ENCODE measurements at regions not wholly inside any gene's neighbourhood (a gene's known extent, or its start where the extent isn't known, plus 50 kb on each side); places are given as distances from the start of the nearest gene placed in this dataset.

- Histone ChIP-seq H3K9me3 (ENCODE audit: low read depth, low read length) (no peaks in the 10 kb centered on the region), H3K36me3 (ENCODE audit: insufficient read depth, low read length) (no peaks in the 10 kb centered on the region), H3K27ac (no peak overlapping the region), H3K9ac (ENCODE audit: insufficient read length) (no peak overlapping the region), H3K4me3 (no peak overlapping the region)
- TF ChIP-seq EZH2 (IDR thresholded peaks at IDR 0.05) (no peak), FOXP2 (optimal IDR thresholded peaks at IDR 0.05; ENCODE audit: control extremely low read depth, extremely low read length, insufficient read depth) (no peak), POLR2AphosphoS5 (IDR thresholded peaks at IDR 0.05; ENCODE audit: borderline replicate concordance, low read depth, low read length) (no peak)
- DNase-seq (ENCODE audit: low read depth, low spot score), result no peak
Observed at GRCh38 chr4:163077680-163078079, 89.0 kb downstream of the NAF1 start.

GRCh38 chr4:163072222-163072621 is 94.5 kb downstream of the NAF1 start:
- Histone ChIP-seq H3K9me3 (ENCODE audit: low read depth, low read length) (no peaks in the 10 kb centered on the region), H3K4me3 (no peak overlapping the region), H3K36me3 (ENCODE audit: insufficient read depth, low read length) (no peaks in the 10 kb centered on the region), H3K9ac (ENCODE audit: insufficient read length) (no peak overlapping the region), H3K27ac (no peak overlapping the region)
- DNase-seq (ENCODE audit: low read depth, low spot score), result no peak
- TF ChIP-seq FOXP2 (optimal IDR thresholded peaks at IDR 0.05; ENCODE audit: control extremely low read depth, extremely low read length, insufficient read depth), result no peak
- no peak for TF ChIP-seq EZH2 (IDR thresholded peaks at IDR 0.05)
- TF ChIP-seq POLR2AphosphoS5 (IDR thresholded peaks at IDR 0.05; ENCODE audit: borderline replicate concordance, low read depth, low read length), result no peak

DNA sequence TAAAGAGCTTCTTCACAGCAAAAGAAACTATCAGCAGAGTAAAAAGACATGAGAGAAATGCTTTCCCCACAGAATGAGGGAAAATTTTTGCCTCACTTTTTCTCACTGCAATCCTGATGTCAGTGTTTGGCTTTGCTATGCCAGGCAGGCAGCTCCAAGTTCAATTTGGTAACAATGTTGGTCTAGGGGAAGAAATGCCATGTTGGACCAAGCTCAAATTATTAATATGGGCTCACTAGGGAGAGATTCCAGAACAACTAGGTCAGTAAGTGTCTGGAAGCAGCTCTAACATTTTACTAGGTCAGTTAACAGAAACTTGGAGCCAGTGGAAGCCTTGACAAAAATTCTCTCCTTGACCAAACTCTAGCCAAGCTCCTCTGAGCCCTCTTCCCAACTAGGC is 95.4 kb downstream of the NAF1 start:
- H3K36me3 ChIP-seq (ENCODE audit: insufficient read depth, low read length), result no peaks in the 10 kb centered on the region
- TF ChIP-seq POLR2AphosphoS5 (IDR thresholded peaks at IDR 0.05; ENCODE audit: borderline replicate concordance, low read depth, low read length), result no peak
- TF ChIP-seq EZH2 (IDR thresholded peaks at IDR 0.05), result no peak
- no peak for TF ChIP-seq FOXP2 (optimal IDR thresholded peaks at IDR 0.05; ENCODE audit: control extremely low read depth, extremely low read length, insufficient read depth)
- DNase-seq (ENCODE audit: low read depth, low spot score), result no peak

DNA sequence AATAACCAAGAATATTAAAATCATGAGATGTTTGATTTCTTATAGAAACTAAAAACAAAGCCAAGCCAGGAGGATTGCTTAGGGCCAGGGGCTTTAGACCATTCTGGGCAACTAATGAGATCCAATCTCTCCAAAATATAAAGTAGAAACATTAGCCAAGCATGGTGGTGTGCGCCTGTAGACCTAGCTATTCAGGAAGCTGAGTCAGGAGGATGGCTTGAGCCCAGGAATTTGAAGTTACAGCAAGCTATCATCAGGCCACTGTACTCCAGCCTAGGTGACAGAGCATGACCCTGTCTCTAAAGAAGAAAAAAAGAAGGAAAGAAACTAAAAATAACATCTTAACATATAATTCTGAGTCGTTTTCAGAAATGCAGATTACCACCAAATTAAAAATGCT is 96.7 kb downstream of the NAF1 start:
- DNase-seq (ENCODE audit: low read depth, low spot score), result no peak
- no peaks in the 10 kb centered on the region for H3K36me3 ChIP-seq (ENCODE audit: insufficient read depth, low read length)
- H3K4me3 ChIP-seq, result no peak overlapping the region
- H3K9me3 ChIP-seq (ENCODE audit: low read depth, low read length), result no peaks in the 10 kb centered on the region
- H3K27ac ChIP-seq, result no peak overlapping the region
- no peak overlapping the region for H3K9ac ChIP-seq (ENCODE audit: insufficient read length)
- TF ChIP-seq POLR2AphosphoS5 (IDR thresholded peaks at IDR 0.05; ENCODE audit: borderline replicate concordance, low read depth, low read length) (no peak), EZH2 (IDR thresholded peaks at IDR 0.05) (no peak), FOXP2 (optimal IDR thresholded peaks at IDR 0.05; ENCODE audit: control extremely low read depth, extremely low read length, insufficient read depth) (no peak)

More for the DNA sequence above, 95.4 kb downstream of the NAF1 start:
- no peaks in the 10 kb centered on the region for H3K9me3 ChIP-seq (ENCODE audit: low read depth, low read length)
- H3K27ac ChIP-seq, result no peak overlapping the region
- no peak overlapping the region for H3K4me3 ChIP-seq
- H3K9ac ChIP-seq (ENCODE audit: insufficient read length), result no peak overlapping the region

DNA sequence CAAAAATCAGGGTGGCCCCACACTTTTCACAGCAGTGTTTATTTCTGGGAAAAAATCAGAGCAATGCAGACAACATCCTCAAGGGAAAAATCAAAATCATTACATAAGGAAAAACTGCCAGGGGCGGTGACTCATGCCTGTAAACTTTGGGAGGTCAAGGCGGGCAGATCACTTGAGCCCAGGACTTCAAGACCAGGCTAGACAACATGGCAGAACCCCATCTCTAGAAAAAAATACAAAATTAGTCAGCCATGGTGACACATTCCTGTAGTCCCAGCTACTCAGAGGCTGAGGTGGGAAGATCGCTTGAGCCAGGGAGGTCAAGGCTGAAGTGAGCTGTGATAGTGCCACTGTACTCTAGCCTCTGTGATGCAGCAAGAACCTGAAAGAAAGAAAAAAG is 102.8 kb downstream of the NAF1 start:
- TF ChIP-seq POLR2AphosphoS5 (IDR thresholded peaks at IDR 0.05; ENCODE audit: borderline replicate concordance, low read depth, low read length) (no peak), FOXP2 (optimal IDR thresholded peaks at IDR 0.05; ENCODE audit: control extremely low read depth, extremely low read length, insufficient read depth) (no peak), EZH2 (IDR thresholded peaks at IDR 0.05) (no peak)
- Histone ChIP-seq H3K4me3 (peak overlapping the region; percentile 26; the same call in 1 of the 2 replicates), H3K9ac (ENCODE audit: insufficient read length) (no peak overlapping the region), H3K9me3 (ENCODE audit: low read depth, low read length) (no peaks in the 10 kb centered on the region), H3K36me3 (ENCODE audit: insufficient read depth, low read length) (no peaks in the 10 kb centered on the region), H3K27ac (peak overlapping the region; percentile 77)
- DNase-seq (ENCODE audit: low read depth, low spot score), result no peak

GRCh38 chr4:163048447-163048846 is 118.2 kb downstream of the NAF1 start:
- Histone ChIP-seq H3K36me3 (ENCODE audit: insufficient read depth, low read length) (no peaks in the 10 kb centered on the region), H3K4me3 (no peak overlapping the region), H3K27ac (no peak overlapping the region), H3K9me3 (ENCODE audit: low read depth, low read length) (no peaks in the 10 kb centered on the region), H3K9ac (ENCODE audit: insufficient read length) (no peak overlapping the region)
- DNase-seq (ENCODE audit: low read depth, low spot score), result no peak
- TF ChIP-seq POLR2AphosphoS5 (IDR thresholded peaks at IDR 0.05; ENCODE audit: borderline replicate concordance, low read depth, low read length) (no peak), EZH2 (IDR thresholded peaks at IDR 0.05) (no peak), FOXP2 (optimal IDR thresholded peaks at IDR 0.05; ENCODE audit: control extremely low read depth, extremely low read length, insufficient read depth) (no peak)

GRCh38 chr4:163042306-163042705 is 124.4 kb downstream of the NAF1 start:
- H3K4me3 ChIP-seq, result no peak overlapping the region
- H3K9ac ChIP-seq (ENCODE audit: insufficient read length), result no peak overlapping the region
- H3K36me3 ChIP-seq (ENCODE audit: insufficient read depth, low read length), result no peaks in the 10 kb centered on the region
- DNase-seq (ENCODE audit: low read depth, low spot score), result no peak
- H3K27ac ChIP-seq, result no peak overlapping the region
- no peak for TF ChIP-seq EZH2 (IDR thresholded peaks at IDR 0.05)
- TF ChIP-seq FOXP2 (optimal IDR thresholded peaks at IDR 0.05; ENCODE audit: control extremely low read depth, extremely low read length, insufficient read depth), result no peak
- no peak for TF ChIP-seq POLR2AphosphoS5 (IDR thresholded peaks at IDR 0.05; ENCODE audit: borderline replicate concordance, low read depth, low read length)
- H3K9me3 ChIP-seq (ENCODE audit: low read depth, low read length), result peaks cover 3% of the 10 kb centered on the region; the same call in 1 of the 2 replicates

- no peak for DNase-seq (ENCODE audit: low read depth, low spot score)
- no peak overlapping the region for H3K4me3 ChIP-seq
- no peaks in the 10 kb centered on the region for H3K9me3 ChIP-seq (ENCODE audit: low read depth, low read length)
- no peak overlapping the region for H3K9ac ChIP-seq (ENCODE audit: insufficient read length)
- H3K27ac ChIP-seq, result no peak overlapping the region
- H3K36me3 ChIP-seq (ENCODE audit: insufficient read depth, low read length), result no peaks in the 10 kb centered on the region
- no peak for TF ChIP-seq EZH2 (IDR thresholded peaks at IDR 0.05)
- TF ChIP-seq POLR2AphosphoS5 (IDR thresholded peaks at IDR 0.05; ENCODE audit: borderline replicate concordance, low read depth, low read length), result no peak
- TF ChIP-seq FOXP2 (optimal IDR thresholded peaks at IDR 0.05; ENCODE audit: control extremely low read depth, extremely low read length, insufficient read depth), result no peak
Observed at GRCh38 chr4:163017135-163017534, 149.6 kb downstream of the NAF1 start.

DNA sequence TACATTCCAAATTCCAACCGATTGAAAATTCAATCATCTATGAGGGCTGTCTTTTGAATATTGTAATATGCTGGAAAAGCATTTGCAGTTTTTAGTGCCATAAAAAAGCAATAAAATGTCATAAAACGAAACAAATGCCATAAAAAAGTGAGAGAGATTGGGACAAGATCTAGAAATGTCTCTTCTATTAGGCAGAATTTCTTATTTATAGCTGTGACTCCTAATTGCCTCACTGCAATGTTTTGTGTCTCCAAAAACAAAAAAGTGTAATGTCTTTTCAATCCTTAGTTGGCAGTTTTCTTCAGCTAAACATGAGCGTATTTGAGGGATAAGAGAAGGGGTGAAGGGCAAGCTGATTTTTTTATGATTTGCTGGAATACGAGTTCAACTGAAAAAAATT is 153.9 kb downstream of the NAF1 start:
- TF ChIP-seq EZH2 (IDR thresholded peaks at IDR 0.05) (no peak), FOXP2 (optimal IDR thresholded peaks at IDR 0.05; ENCODE audit: control extremely low read depth, extremely low read length, insufficient read depth) (no peak)
- H3K9ac ChIP-seq (ENCODE audit: insufficient read length), result no peak overlapping the region
- no peaks in the 10 kb centered on the region for H3K9me3 ChIP-seq (ENCODE audit: low read depth, low read length)
- no peak overlapping the region for H3K27ac ChIP-seq
- H3K36me3 ChIP-seq (ENCODE audit: insufficient read depth, low read length), result no peaks in the 10 kb centered on the region
- H3K4me3 ChIP-seq, result no peak overlapping the region
- no peak for DNase-seq (ENCODE audit: low read depth, low spot score)

Data from SK-N-MC (cell line).